Thymus (tissue), 11 donors: ENCODE measurements at regions not wholly inside any gene's neighbourhood (a gene's known extent, or its start where the extent isn't known, plus 50 kb on each side); places are given as distances from the start of the nearest gene placed in this dataset.
"Not testable (repeated sequence)": the region's sequence is repeated elsewhere in the genome, so short reads cannot be mapped to it uniquely, and the experiment has no call there.

Experiments used
- DNase-seq, 9 donors: peaks; one replicate each; pipeline ENCODE4 v3.0.0-alpha.2; 2013; ENCODE audit warnings: low spot score in 9 of 9, low read depth in 6 of 9, missing footprints in 1 of 9
- H3K27ac ChIP-seq, 2 donors: one replicate each; pipeline ENCODE4 v1.5.1; 2013; ENCODE audit warnings: control low read depth in 1 of 2, low read depth in 1 of 2, low read length in 1 of 2, mild to moderate bottlenecking in 1 of 2, moderate library complexity in 1 of 2
- H3K27me3 ChIP-seq, 2 donors: one replicate each; pipeline ENCODE4 v1.5.1; 2013; ENCODE audit warnings: low read length in 1 of 2; ENCODE audit not compliant: control insufficient read depth in 2 of 2, insufficient read depth in 1 of 2
- H3K36me3 ChIP-seq, 2 donors: one replicate each; pipeline ENCODE4 v1.5.1; 2013; ENCODE audit warnings: low read length in 1 of 2, mild to moderate bottlenecking in 1 of 2, moderate library complexity in 1 of 2; ENCODE audit not compliant: control insufficient read depth in 2 of 2, insufficient read depth in 2 of 2
- H3K4me1 ChIP-seq, 2 donors: one replicate each; pipeline ENCODE4 v1.5.1; 2013; ENCODE audit warnings: low read length in 2 of 2; ENCODE audit not compliant: control insufficient read depth in 2 of 2, insufficient read depth in 2 of 2
- H3K4me3 ChIP-seq, 2 donors: one replicate each; pipeline ENCODE4 v1.5.1; 2013; ENCODE audit warnings: low read length in 2 of 2, control low read depth in 1 of 2, mild to moderate bottlenecking in 1 of 2
- H3K9me3 ChIP-seq, 2 donors: one replicate each; pipeline ENCODE4 v1.5.1; 2013; ENCODE audit warnings: low read length in 1 of 2, mild to moderate bottlenecking in 1 of 2; ENCODE audit not compliant: control insufficient read depth in 2 of 2, insufficient read depth in 1 of 2
- WGBS: extraction: QIAGEN DNeasy Blood & Tissue Kit; methylation state at CpG from one replicate; pipeline ENCODE4 v1.1.7; 2013; 5-methylcytosine and 5-hydroxymethylcytosine counted together
- donor health status: healthy.

GRCh38 chr5:91304015-91304414, 79.1 kb downstream of the ARRDC3 start:
- H3K4me1 ChIP-seq, DNase-seq, H3K27me3 ChIP-seq, H3K27ac ChIP-seq, H3K36me3 ChIP-seq, H3K4me3 ChIP-seq, H3K9me3 ChIP-seq: not testable (repeated sequence)
- 87% methylated on average over 4 of the region's 4 CpGs for WGBS

GRCh38 chr5:91302958-91303357, 80.2 kb downstream of the ARRDC3 start:
- Histone ChIP-seq H3K9me3 (no peaks in the 10 kb centered on the region), H3K27ac (no peak overlapping the region), H3K4me1 (no peaks in the 10 kb centered on the region), H3K36me3 (no peaks in the 10 kb centered on the region), H3K27me3 (no peaks in the 10 kb centered on the region), H3K4me3 (no peak overlapping the region)
- DNase-seq, result no peak
- WGBS, result 98% methylated on average over 1 of the region's 1 CpG

- WGBS, result 85% methylated on average over 4 of the region's 4 CpGs
- Histone ChIP-seq H3K4me3 (no peak overlapping the region), H3K27ac (no peak overlapping the region)
Measured at GRCh38 chr5:91302305-91302704, 80.8 kb downstream of the ARRDC3 start.

GRCh38 chr5:91301106-91301846, 81.8 kb downstream of the ARRDC3 start:
- Histone ChIP-seq H3K9me3 (no peaks in the 10 kb centered on the region), H3K4me1 (peaks cover 0 to 4% of the 10 kb centered on the region in 2 donors), H3K27me3 (no peaks in the 10 kb centered on the region), H3K4me3 (no peak overlapping the region), H3K36me3 (no peaks in the 10 kb centered on the region), H3K27ac (no peak overlapping the region)
- 93% methylated on average over 5 of the region's 5 CpGs for WGBS
- no peak for DNase-seq

More at GRCh38 chr5:91302305-91302704, 80.8 kb downstream of the ARRDC3 start:
- H3K27me3 ChIP-seq, result no peaks in the 10 kb centered on the region
- no peaks in the 10 kb centered on the region for H3K4me1 ChIP-seq
- H3K9me3 ChIP-seq, result no peaks in the 10 kb centered on the region
- DNase-seq, result no peak
- no peaks in the 10 kb centered on the region for H3K36me3 ChIP-seq

- no peak for DNase-seq
- Histone ChIP-seq H3K27me3 (no peaks in the 10 kb centered on the region), H3K36me3 (no peaks in the 10 kb centered on the region), H3K4me1 (peaks cover 3 to 13% of the 10 kb centered on the region in 2 donors), H3K9me3 (no peaks in the 10 kb centered on the region), H3K27ac (no peak overlapping the region), H3K4me3 (no peak overlapping the region)
- 97% methylated on average over 2 of the region's 2 CpGs for WGBS
Measured at GRCh38 chr5:91297994-91298393, 85.1 kb downstream of the ARRDC3 start.

- H3K4me1 ChIP-seq, result peaks cover 3 to 13% of the 10 kb centered on the region in 2 donors
- no peaks in the 10 kb centered on the region for H3K9me3 ChIP-seq
- no peak overlapping the region for H3K27ac ChIP-seq
- 94% methylated on average over 2 of the region's 2 CpGs for WGBS
- no peak for DNase-seq
- no peaks in the 10 kb centered on the region for H3K27me3 ChIP-seq
- H3K36me3 ChIP-seq, result no peaks in the 10 kb centered on the region
- H3K4me3 ChIP-seq, result no peak overlapping the region
Measured at GRCh38 chr5:91296674-91297143, 86.4 kb downstream of the ARRDC3 start.

GRCh38 chr5:91296102-91296501, 87.0 kb downstream of the ARRDC3 start:
- not testable (repeated sequence) for H3K36me3 ChIP-seq, H3K27ac ChIP-seq, H3K4me3 ChIP-seq, H3K9me3 ChIP-seq, DNase-seq, H3K27me3 ChIP-seq
- peaks cover 3 to 13% of the 10 kb centered on the region in 2 donors for H3K4me1 ChIP-seq
- 95% methylated on average over 9 of the region's 9 CpGs for WGBS

- no peaks in the 10 kb centered on the region for H3K36me3 ChIP-seq
Measured at GRCh38 chr5:91293131-91293530, 90.0 kb downstream of the ARRDC3 start.

GRCh38 chr5:91291628-91292569, 91.2 kb downstream of the ARRDC3 start:
- H3K9me3 ChIP-seq, result no peaks in the 10 kb centered on the region
- no peak overlapping the region for H3K4me3 ChIP-seq
- H3K4me1 ChIP-seq, result peaks cover 3 to 13% of the 10 kb centered on the region in 2 donors
- no peak overlapping the region for H3K27ac ChIP-seq
- no peaks in the 10 kb centered on the region for H3K36me3 ChIP-seq
- H3K27me3 ChIP-seq, result no peaks in the 10 kb centered on the region
- WGBS, result 98% methylated on average over 4 of the region's 4 CpGs
- no peak for DNase-seq

More at GRCh38 chr5:91293131-91293530, 90.0 kb downstream of the ARRDC3 start:
- no peaks in the 10 kb centered on the region for H3K27me3 ChIP-seq
- no peaks in the 10 kb centered on the region for H3K9me3 ChIP-seq
- peak in 3 of 9 donors; percentile 17 to 62 (median 26) for DNase-seq
- peaks cover 3 to 13% of the 10 kb centered on the region in 2 donors for H3K4me1 ChIP-seq
- peak overlapping the region in 1 of 2 donors; percentile 14 for H3K27ac ChIP-seq
- no peak overlapping the region for H3K4me3 ChIP-seq
